Astrocyte (in vitro differentiated cells and primary cell): ENCODE measurements at regions not wholly inside any gene's neighbourhood (a gene's known extent, or its start where the extent isn't known, plus 50 kb on each side); places are given as distances from the start of the nearest gene placed in this dataset.

ENCODE experiments used
- EZH2 ChIP-seq: IDR thresholded peaks from 2 replicates; pipeline ENCODE4 v1.6.1; 2012; ENCODE audit warnings: mild to moderate bottlenecking, low read length, inconsistent platforms; ENCODE audit not compliant: insufficient read depth
- TF ChIP-seq, protein P1 (sequence below): IDR thresholded peaks from 2 replicates; pipeline ENCODE4 v1.5.1; 2011; ENCODE audit warnings: low read depth, mild to moderate bottlenecking, inconsistent platforms, low read length, moderate library complexity; ENCODE audit not compliant: insufficient read depth

DNA sequence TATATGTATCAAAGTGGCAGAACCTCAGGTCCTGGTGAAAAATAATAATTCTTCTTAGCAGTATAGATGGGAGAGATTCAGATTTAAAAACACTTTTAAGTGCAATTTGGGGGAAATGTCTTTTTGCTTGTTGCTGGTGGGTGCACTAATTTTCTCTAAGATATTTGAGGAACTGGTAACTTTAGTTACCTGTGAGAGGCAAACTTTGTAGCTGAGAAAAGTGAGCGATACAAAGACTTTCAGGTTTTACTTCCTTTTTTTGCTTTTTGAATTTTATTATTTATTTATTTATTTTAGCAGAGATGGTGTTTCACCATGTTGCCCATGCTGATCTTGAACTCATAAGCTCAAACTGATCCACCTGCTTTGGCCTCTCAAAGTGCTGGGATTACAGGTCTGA, 303.1 kb upstream of the PTGER4 start:
- TF ChIP-seq, protein P1, sequence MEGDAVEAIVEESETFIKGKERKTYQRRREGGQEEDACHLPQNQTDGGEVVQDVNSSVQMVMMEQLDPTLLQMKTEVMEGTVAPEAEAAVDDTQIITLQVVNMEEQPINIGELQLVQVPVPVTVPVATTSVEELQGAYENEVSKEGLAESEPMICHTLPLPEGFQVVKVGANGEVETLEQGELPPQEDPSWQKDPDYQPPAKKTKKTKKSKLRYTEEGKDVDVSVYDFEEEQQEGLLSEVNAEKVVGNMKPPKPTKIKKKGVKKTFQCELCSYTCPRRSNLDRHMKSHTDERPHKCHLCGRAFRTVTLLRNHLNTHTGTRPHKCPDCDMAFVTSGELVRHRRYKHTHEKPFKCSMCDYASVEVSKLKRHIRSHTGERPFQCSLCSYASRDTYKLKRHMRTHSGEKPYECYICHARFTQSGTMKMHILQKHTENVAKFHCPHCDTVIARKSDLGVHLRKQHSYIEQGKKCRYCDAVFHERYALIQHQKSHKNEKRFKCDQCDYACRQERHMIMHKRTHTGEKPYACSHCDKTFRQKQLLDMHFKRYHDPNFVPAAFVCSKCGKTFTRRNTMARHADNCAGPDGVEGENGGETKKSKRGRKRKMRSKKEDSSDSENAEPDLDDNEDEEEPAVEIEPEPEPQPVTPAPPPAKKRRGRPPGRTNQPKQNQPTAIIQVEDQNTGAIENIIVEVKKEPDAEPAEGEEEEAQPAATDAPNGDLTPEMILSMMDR = no peak
- no peak for TF ChIP-seq EZH2
